ENCODE measurements at regions not wholly inside any gene's neighbourhood (a gene's known extent, or its start where the extent isn't known, plus 50 kb on each side); places are given as distances from the start of the nearest gene placed in this dataset.

- no peak for TF ChIP-seq POLR2A (IDR thresholded peaks at IDR 0.05)
- TF ChIP-seq CTCF (IDR thresholded peaks at IDR 0.05) = no peak
These were observed 57.3 kb upstream of the TMEM72 start for GRCh38 chr10:44853796-44854195.

Measured in body of pancreas (tissue), 4 donors.